Erythroblast (primary cell): ENCODE measurements at regions not wholly inside any gene's neighbourhood (a gene's known extent, or its start where the extent isn't known, plus 50 kb on each side); places are given as distances from the start of the nearest gene placed in this dataset.

ENCODE experiments used
- GATA1 ChIP-seq: IDR thresholded peaks from 2 replicates; pipeline ENCODE4 v1.6.1; 2011; ENCODE audit warnings: low read depth, mild to moderate bottlenecking, control low read depth, low read length, moderate library complexity
- POLR2A ChIP-seq: IDR thresholded peaks from 2 replicates; pipeline ENCODE4 v1.6.1; 2011; ENCODE audit warnings: mild to moderate bottlenecking, low read length

GRCh38 chr1:177871613-177872307 is 98.1 kb downstream of the SEC16B start:
- no peak for TF ChIP-seq POLR2A
- TF ChIP-seq GATA1, result no peak
